Epithelial cell of proximal tubule (primary cell): ENCODE measurements at regions not wholly inside any gene's neighbourhood (a gene's known extent, or its start where the extent isn't known, plus 50 kb on each side); places are given as distances from the start of the nearest gene placed in this dataset.

Source experiments
- DNase-seq: peaks from one replicate; pipeline ENCODE4 v3.0.0-alpha.2; 2011; ENCODE audit warnings: low read depth
- H3K4me3 ChIP-seq: 2 replicates; pipeline ENCODE4 v1.5.1; 2011; ENCODE audit warnings: low read depth, mild to moderate bottlenecking, low read length
- TF ChIP-seq, protein P1 (sequence below): conservative IDR thresholded peaks from 2 replicates; pipeline ENCODE4 v1.5.1; 2012; ENCODE audit warnings: low read depth, mild to moderate bottlenecking, low read length

DNA sequence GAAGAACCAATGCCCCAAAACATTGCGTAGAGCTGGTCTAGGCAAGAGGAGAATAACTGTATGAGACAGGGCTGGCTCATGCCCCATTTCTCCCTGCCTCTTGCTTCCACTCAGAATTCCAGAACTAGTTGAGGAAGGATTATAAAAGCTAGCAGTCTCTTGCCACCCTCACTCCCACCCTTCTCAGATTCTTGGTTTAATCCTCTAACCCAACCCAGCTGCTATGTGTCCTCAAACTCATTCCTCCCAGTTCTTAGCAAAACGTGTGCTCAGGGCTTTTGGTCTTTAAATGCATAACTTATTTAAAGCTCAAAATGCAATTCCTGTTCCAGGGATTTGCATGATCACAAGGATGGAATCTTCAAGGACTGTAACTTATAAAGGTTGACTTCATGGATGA lies 466.3 kb downstream of the COG6 start:
- no peak for DNase-seq
- no peak overlapping the region for H3K4me3 ChIP-seq
- TF ChIP-seq, protein P1, sequence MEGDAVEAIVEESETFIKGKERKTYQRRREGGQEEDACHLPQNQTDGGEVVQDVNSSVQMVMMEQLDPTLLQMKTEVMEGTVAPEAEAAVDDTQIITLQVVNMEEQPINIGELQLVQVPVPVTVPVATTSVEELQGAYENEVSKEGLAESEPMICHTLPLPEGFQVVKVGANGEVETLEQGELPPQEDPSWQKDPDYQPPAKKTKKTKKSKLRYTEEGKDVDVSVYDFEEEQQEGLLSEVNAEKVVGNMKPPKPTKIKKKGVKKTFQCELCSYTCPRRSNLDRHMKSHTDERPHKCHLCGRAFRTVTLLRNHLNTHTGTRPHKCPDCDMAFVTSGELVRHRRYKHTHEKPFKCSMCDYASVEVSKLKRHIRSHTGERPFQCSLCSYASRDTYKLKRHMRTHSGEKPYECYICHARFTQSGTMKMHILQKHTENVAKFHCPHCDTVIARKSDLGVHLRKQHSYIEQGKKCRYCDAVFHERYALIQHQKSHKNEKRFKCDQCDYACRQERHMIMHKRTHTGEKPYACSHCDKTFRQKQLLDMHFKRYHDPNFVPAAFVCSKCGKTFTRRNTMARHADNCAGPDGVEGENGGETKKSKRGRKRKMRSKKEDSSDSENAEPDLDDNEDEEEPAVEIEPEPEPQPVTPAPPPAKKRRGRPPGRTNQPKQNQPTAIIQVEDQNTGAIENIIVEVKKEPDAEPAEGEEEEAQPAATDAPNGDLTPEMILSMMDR: no peak

DNA sequence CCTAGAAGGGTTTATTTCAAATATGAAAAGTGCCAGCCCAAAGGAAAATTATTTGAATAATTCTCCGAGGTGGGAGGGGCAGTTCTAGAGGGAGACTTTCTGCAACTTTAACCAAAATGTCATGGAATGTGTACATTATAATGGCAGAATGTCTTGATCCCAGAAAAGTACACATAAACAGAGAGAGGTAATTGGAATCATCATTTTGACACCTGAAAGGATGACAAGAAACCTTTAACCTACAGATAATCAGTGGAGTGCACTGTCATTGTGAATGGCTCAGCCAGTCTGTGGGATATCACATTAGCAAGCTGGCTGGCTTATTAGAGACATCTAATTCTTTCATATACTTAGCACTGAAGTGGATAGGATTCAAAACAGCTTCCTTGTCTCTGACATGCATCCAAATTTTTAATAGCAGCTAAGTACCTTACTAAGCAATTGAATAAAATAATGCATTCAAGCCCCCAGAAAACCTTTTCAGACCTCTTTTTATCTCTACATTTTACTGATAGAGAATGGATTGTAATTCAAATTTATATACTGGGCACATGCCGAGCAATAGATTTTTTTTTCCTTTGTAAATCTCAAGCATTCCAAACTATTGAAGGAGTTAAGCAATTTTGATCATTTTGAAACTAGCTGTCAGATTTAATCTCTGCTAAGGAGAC lies 468.6 kb downstream of the COG6 start:
- no peak overlapping the region for H3K4me3 ChIP-seq
- TF ChIP-seq, protein P1: no peak
- no peak for DNase-seq

DNA sequence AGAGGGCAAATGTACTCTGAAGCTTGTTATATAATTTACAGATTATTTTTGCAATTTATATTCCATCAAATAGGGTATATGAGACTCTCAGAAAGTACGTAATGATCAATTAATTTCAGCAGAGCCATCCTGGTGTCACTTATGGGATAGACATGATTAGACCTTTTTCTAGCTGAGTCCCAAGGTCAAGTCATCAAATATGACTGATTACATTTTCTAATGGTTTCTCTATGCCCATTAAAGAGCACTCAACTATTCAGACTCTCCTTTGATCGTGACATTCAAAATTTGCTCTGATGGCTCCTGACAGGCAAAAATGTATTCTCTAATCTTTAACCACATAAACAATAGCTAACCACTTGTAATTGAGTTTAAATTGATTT lies 469.2 kb downstream of the COG6 start:
- no peak overlapping the region for H3K4me3 ChIP-seq
- no peak for DNase-seq
- TF ChIP-seq, protein P1: no peak

DNA sequence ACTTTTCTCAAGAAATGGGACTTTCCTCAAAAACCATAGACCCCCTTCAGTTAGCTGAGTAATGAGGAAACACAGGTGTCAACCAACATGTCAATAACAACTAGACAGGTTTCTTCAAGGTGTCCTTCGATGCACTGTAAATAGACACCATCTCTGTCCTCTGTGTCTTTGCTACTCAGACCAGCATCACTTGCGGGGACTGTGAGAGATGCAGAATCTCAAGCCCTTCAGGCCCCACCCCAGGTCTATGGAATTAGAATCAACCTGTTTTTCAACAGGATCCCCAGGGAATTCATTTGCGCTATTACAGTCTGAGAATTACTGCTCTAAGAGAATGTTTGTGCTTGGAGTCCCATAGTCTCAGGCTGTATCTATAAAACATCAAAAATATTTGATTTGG lies 469.9 kb downstream of the COG6 start:
- TF ChIP-seq, protein P1: no peak
- H3K4me3 ChIP-seq: no peak overlapping the region
- DNase-seq: no peak

DNA sequence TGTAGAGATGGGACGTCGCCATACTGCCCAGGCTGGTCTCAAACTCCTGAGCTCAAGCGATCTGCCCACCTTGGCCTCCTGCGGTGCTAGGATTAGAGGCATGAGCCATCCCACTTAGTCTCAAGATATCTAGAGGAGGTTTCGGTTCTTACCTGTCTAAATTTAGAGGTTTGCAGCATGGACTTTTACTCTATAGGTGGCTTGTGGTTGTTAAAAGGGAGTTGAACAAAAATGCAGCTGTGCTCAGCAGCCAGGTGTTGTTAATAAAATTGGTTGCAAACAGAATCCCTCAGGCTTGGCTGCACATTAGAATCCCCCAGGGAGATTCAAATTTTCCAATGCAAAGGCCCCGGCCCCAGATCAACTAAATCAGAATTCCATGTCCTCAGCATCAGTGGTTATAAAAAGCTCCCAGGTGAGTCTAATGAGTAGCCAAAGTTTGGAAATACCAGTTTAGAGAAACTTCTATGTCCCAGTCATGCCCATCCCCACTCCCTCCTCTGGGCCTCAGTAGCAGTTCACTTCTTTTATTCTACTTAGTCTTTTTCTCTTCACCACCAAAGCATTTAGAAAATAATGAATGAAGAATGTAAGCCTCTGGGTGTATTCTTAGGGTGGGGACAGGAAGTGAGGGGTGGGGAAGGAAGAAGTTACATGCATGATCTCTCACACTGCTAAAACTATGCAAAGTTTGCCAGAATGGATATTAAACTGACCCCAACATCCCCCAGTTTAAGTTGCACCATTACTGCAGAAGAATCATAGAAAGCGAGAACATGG lies 471.0 kb downstream of the COG6 start:
- TF ChIP-seq, protein P1: no peak
- no peak overlapping the region for H3K4me3 ChIP-seq
- no peak for DNase-seq

DNA sequence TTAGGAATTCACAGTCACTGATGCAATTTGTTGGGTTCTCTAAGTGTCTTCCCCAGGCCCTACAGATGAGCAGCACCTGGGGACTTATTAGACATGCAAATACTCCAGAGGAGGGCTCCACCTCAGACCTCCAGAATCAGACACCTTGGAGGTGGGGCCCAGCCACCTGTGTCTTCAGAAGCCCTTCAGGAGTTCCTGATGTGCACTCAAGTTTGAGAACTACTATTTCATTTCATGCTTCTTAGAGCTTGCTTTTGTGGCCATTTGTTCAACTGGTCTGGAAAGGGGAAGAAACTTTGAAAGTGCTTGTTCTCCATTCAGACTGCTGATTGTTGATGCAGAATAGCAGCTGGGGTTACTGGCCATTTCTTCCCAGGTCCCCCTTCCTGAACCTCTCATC lies 472.0 kb downstream of the COG6 start:
- TF ChIP-seq, protein P1: no peak
- no peak overlapping the region for H3K4me3 ChIP-seq
- no peak for DNase-seq
